GM18519 (cell line): ENCODE measurements at regions not wholly inside any gene's neighbourhood (a gene's known extent, or its start where the extent isn't known, plus 50 kb on each side); places are given as distances from the start of the nearest gene placed in this dataset.

Source experiments
- ATAC-seq: cut with Tn5 transposase; IDR thresholded peaks from one replicate; pipeline ENCODE4 v1.9.1; 2021; ENCODE audit warnings: mild to moderate bottlenecking, moderate library complexity; ENCODE audit not compliant: unreplicated experiment, low FRiP score

DNA sequence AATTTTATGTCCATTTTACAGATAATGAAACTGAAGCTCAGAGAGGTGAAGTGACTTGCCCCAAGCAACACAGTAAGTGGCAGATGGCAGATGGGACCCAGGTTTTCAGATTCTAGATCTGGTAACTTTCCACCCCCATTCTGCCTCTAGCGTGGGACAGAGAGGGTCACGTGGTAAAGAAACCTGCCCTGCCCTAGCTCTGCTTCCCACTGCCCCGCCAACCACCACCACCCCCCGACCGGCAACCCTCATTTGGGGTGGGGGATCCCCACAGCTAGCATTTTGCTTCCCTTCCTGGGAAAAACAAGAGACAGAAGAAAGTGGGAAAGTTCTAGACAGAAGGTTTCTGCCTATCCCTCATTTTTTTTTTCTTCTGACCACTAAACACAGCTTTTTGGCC, 172.5 kb downstream of the ACTL7B start:
- no peak for ATAC-seq

- no peak for ATAC-seq
These were observed 173.8 kb downstream of the ACTL7B start for GRCh38 chr9:108681851-108682590.

GRCh38 chr9:108680946-108681345, 174.8 kb downstream of the ACTL7B start:
- no peak for ATAC-seq

- ATAC-seq = no peak
These were observed 178.0 kb downstream of the ACTL7B start for GRCh38 chr9:108677776-108678175.

DNA sequence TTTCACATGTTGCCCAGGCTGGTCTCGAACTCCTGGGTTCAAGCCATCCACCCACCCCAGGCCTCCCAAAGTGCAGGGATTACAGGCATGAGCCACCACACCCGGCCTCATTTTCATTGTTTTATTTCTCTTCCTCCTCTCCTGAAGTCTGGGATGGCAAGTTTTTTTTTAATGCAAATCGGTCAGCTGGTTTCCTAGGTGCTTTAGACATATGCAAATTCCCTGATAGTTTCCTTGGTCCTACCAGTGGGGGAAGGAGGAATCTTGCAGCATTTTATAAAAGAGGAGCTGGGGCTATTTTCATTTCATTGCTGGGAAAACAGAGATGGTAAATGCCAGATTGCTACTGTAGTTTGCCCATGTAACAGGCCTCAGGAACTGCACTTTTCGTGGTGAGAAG, 179.4 kb downstream of the ACTL7B start:
- no peak for ATAC-seq

DNA sequence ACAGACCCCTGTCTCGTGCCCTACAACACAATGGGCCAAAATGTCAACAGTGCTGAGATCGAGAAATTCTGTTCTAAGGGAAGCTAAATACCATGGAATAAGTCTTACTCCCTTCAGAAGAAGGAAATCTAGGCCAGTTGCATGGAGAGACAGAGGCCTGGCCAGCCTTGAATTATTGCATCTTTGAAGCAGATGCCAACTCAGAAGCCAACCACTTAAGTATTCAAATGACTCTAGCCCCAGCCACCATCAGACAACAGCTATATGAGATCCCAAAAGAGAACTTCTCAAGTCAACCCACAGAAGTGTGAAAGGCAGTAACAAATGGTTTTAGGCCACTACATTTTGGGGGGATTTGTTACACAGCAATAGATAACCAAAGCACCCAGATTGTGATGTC, 180.1 kb downstream of the ACTL7B start:
- ATAC-seq = no peak

DNA sequence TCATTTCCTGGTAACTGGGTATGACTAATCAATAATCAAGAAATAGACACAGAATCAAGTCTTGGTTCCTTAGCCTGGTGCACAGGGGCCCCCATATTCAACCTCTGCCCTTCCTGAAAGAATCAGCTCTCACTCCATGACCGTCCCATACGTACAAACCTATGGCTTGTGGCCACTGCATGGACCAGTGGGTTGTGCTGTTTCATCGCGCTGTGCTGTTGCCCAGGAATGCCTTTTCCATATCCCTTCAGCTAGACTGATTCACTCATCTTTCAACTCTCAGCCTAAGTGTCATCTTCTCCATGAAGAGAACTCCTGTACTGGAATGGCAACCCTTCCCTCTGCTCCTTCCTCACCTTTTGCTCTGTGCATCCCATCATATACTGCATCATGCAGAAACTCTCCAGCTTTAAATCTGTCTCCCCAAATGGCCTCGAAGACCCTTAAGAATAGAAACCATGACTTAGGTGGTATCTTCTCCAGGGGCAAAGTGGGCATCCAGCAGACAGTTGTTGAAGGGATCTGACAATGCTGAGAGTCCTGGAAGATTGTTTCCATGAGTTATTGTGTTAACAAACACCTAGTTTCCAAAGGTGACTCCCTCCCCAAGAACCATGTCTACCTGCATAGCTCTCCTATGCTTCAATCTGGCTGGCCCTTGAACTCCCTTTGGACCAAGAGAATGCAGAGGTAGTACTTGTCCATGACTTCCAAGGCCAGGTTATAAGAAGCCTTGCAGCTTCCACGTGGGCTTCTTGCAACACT, 180.8 kb downstream of the ACTL7B start:
- no peak for ATAC-seq

GRCh38 chr9:108673386-108673785, 182.4 kb downstream of the ACTL7B start:
- no peak for ATAC-seq

DNA sequence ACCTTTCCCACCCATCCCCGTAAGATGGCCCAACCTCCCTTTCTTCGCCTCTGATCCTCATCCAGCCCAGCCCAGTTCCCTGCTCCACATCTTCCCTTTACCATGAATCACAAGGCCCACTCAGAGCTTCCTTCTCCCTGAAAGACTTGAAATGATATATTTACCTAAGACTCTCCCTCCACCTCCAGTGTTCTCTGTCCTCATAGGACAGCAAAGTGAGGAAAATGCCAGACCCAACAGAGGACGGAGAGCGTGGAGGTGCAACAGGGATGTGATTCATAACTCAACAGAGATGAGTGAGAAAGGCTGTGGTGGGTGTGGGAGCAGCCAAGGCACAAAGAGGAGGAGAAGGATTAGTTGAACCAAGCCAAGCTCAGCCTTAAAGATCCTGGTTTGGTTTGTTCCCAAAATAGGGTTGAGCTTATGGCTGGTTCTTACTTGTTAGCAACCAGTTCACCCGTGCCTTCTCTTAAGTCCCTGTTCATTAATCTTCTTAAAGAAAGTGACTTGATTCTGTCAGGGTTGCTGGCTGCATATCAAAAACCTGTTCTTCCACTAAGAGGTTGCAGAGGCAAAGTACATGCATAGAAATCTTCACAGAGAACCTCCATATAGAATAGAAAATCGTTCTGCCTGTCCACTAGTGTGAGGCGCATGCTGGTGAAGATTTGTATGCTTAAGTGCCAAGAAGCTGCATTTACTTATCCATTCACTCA, 183.2 kb downstream of the ACTL7B start:
- ATAC-seq = no peak

DNA sequence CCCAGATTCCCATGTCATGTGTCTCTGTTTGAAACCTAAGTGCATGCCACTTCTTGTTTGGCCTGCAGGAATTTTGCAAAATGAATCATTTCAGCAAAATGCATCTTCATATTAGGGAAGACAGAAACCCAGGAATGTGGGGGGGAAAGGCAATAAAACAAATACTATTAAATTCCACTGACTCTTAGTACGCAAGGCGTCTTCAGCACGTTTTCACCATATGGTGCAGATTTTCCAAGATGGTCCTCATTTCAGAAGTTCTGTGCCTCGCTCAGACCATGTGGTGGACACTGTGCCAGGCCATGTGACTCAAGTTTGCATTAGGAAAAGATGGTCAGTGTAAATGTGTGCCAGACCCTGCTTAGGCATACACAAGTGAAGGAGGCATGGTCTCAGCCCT, 184.0 kb downstream of the ACTL7B start:
- no peak for ATAC-seq

GRCh38 chr9:108671176-108671575, 184.6 kb downstream of the ACTL7B start:
- no peak for ATAC-seq

DNA sequence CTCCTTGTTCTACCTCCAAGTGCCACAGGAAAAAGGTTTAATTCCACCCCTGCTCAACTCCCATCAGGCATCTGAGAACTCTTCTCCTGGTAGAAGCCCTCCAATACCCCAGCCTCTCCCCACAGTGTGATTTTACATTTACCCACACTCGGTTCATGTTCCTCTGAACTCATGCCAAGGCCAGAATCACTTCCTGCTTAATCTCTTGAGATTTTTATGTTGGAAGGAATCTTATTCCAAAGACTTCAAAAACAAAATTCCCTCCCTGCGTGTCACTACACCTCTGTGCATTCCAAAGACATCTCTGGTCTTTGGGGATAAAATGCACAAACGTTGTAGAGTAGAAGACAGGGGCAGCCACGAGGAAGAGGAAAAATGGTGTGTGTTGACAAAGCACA, 186.8 kb downstream of the ACTL7B start:
- ATAC-seq = no peak

- no peak for ATAC-seq
These were observed 187.4 kb downstream of the ACTL7B start for GRCh38 chr9:108668191-108668937.

GRCh38 chr9:108666240-108666784, 189.5 kb downstream of the ACTL7B start:
- ATAC-seq = no peak

DNA sequence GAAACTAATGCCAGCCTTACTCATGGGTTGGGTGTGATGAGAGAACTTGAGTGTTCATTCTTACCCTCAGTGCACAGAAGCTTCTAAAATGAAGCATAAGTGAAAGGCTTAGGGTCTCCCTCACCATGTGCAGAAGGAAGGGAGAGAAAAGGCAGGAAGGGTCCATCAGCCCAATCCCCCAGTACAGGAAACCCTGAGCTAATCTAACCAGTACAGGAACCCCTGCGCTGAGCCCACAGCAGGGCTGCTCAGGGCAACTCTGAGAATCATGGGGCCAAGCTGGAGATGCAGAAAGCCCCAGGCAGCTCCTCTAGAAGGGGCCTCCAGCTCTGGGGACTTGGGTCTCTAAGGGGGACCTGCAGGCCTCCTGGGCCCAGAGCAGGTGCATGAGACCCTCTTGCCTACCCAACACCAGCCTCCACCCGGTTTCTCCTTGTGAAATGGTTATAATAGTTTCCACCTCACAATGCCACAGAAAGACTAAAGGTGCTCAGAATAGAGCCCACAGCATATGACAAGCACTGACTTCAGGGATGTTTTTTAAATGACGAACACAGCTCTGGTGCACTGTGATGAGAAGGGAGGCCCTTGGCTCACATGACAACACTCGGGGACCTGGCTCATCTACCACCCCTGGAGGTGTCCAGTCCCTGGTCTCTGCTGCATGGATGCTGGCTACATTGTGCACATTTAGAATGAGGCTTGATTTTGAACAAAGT, 190.1 kb downstream of the ACTL7B start:
- no peak for ATAC-seq

GRCh38 chr9:108664309-108665255, 191.2 kb downstream of the ACTL7B start:
- ATAC-seq = no peak

DNA sequence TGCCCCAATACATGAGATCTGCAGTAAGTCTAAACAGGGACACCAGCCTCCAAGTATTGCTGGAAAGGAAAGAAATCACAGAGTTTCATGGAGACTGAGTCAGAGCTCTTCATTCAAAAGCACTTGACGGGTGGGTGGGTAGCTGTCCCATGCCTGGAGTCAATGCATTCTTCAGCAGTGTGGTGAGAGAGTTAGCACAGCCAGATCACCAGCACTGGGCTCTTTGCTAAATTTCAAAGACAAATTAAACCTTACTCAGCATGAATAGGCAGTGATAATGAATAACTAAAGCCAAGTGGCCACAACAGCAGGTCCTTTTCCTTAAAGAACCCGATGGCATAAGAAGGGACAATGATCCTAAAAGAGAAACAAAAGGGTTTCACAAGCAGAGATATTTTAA, 192.4 kb downstream of the ACTL7B start:
- no peak for ATAC-seq

GRCh38 chr9:108662956-108663355, 192.8 kb downstream of the ACTL7B start:
- ATAC-seq = no peak
